NCI-H1930 (cell line): ENCODE measurements at regions not wholly inside any gene's neighbourhood (a gene's known extent, or its start where the extent isn't known, plus 50 kb on each side); places are given as distances from the start of the nearest gene placed in this dataset.
A peak's percentile ranks its signal among the peaks of the same experiment; 100 is the strongest.

ENCODE experiments used
- DNase-seq, 2 experiments: peaks; one replicate each; lab custom pipeline; 2025; lab: John Stamatoyannopoulos, UW

GRCh38 chr16:59170099-59170712, 436.1 kb upstream of the GOT2 start:
- peak in 1 of 2 experiments; percentile 2 for DNase-seq

- DNase-seq, result no peak
These were observed 435.1 kb upstream of the GOT2 start for GRCh38 chr16:59169168-59169567.

- DNase-seq, result no peak
These were observed 434.5 kb upstream of the GOT2 start for GRCh38 chr16:59168461-59169114.

- DNase-seq, result no peak
These were observed 430.3 kb upstream of the GOT2 start for GRCh38 chr16:59164461-59164860.

GRCh38 chr16:59163371-59164055, 429.4 kb upstream of the GOT2 start:
- DNase-seq, result no peak

GRCh38 chr16:59161679-59162078, 427.6 kb upstream of the GOT2 start:
- no peak for DNase-seq

GRCh38 chr16:59154295-59154694, 420.2 kb upstream of the GOT2 start:
- DNase-seq, result no peak

GRCh38 chr16:59148769-59149155, 414.6 kb upstream of the GOT2 start:
- no peak for DNase-seq

GRCh38 chr16:59148056-59148768, 414.1 kb upstream of the GOT2 start:
- DNase-seq, result no peak

GRCh38 chr16:59146140-59146539, 412.0 kb upstream of the GOT2 start:
- DNase-seq, result no peak

- DNase-seq, result no peak
These were observed 410.7 kb upstream of the GOT2 start for GRCh38 chr16:59144841-59145240.

- no peak for DNase-seq
These were observed 410.2 kb upstream of the GOT2 start for GRCh38 chr16:59144326-59144725.

GRCh38 chr16:59126486-59126885, 392.4 kb upstream of the GOT2 start:
- no peak for DNase-seq

GRCh38 chr16:59124056-59124455, 389.9 kb upstream of the GOT2 start:
- DNase-seq, result no peak

- no peak for DNase-seq
These were observed 389.4 kb upstream of the GOT2 start for GRCh38 chr16:59123479-59123878.

GRCh38 chr16:59122262-59122537, 388.1 kb upstream of the GOT2 start:
- no peak for DNase-seq

- DNase-seq, result no peak
These were observed 387.5 kb upstream of the GOT2 start for GRCh38 chr16:59121411-59122261.

GRCh38 chr16:59116744-59117143, 382.6 kb upstream of the GOT2 start:
- no peak for DNase-seq

- no peak for DNase-seq
These were observed 380.7 kb upstream of the GOT2 start for GRCh38 chr16:59114790-59115189.

GRCh38 chr16:59113004-59113670, 379.0 kb upstream of the GOT2 start:
- DNase-seq, result no peak

- no peak for DNase-seq
These were observed 377.2 kb upstream of the GOT2 start for GRCh38 chr16:59111280-59111679.

- DNase-seq, result no peak
These were observed 374.3 kb upstream of the GOT2 start for GRCh38 chr16:59108374-59108773.
